Renal pelvis (tissue), 1 donor: ENCODE measurements at regions not wholly inside any gene's neighbourhood (a gene's known extent, or its start where the extent isn't known, plus 50 kb on each side); places are given as distances from the start of the nearest gene placed in this dataset.

ENCODE experiments used
- DNase-seq: peaks from one replicate; pipeline ENCODE4 v3.0.0-alpha.2; 2013

GRCh38 chr14:42624980-42625761 lies 1018.5 kb downstream of the LRFN5 start:
- DNase-seq, result no peak

GRCh38 chr14:42617005-42617404 lies 1010.3 kb downstream of the LRFN5 start:
- DNase-seq, result no peak

- DNase-seq, result no peak
These were observed 1000.2 kb downstream of the LRFN5 start for GRCh38 chr14:42606839-42607238.

- DNase-seq, result no peak
These were observed 995.7 kb downstream of the LRFN5 start for GRCh38 chr14:42602336-42602845.

- no peak for DNase-seq
These were observed 965.4 kb downstream of the LRFN5 start for GRCh38 chr14:42572032-42572431.

- DNase-seq, result no peak
These were observed 962.6 kb downstream of the LRFN5 start for GRCh38 chr14:42569227-42569626.

GRCh38 chr14:42565556-42565955 lies 958.9 kb downstream of the LRFN5 start:
- DNase-seq, result no peak

- no peak for DNase-seq
These were observed 956.6 kb downstream of the LRFN5 start for GRCh38 chr14:42563313-42563712.

GRCh38 chr14:42556551-42556950 lies 949.9 kb downstream of the LRFN5 start:
- no peak for DNase-seq

GRCh38 chr14:42555365-42555764 lies 948.7 kb downstream of the LRFN5 start:
- DNase-seq, result no peak

- no peak for DNase-seq
These were observed 947.4 kb downstream of the LRFN5 start for GRCh38 chr14:42554091-42554490.

GRCh38 chr14:42550310-42550709 lies 943.6 kb downstream of the LRFN5 start:
- no peak for DNase-seq

GRCh38 chr14:42548349-42548748 lies 941.7 kb downstream of the LRFN5 start:
- DNase-seq, result no peak

- no peak for DNase-seq
These were observed 939.0 kb downstream of the LRFN5 start for GRCh38 chr14:42545636-42546035.

- DNase-seq, result no peak
These were observed 934.9 kb downstream of the LRFN5 start for GRCh38 chr14:42541535-42542001.

- DNase-seq, result no peak
These were observed 928.7 kb downstream of the LRFN5 start for GRCh38 chr14:42535397-42535796.

GRCh38 chr14:42533476-42533875 lies 926.8 kb downstream of the LRFN5 start:
- no peak for DNase-seq

- no peak for DNase-seq
These were observed 925.5 kb downstream of the LRFN5 start for GRCh38 chr14:42532194-42532593.

GRCh38 chr14:42527141-42527540 lies 920.5 kb downstream of the LRFN5 start:
- no peak for DNase-seq

- no peak for DNase-seq
These were observed 917.0 kb downstream of the LRFN5 start for GRCh38 chr14:42523666-42524065.

GRCh38 chr14:42517806-42518500 lies 911.3 kb downstream of the LRFN5 start:
- DNase-seq, result no peak

- DNase-seq, result no peak
These were observed 907.2 kb downstream of the LRFN5 start for GRCh38 chr14:42513837-42514236.

GRCh38 chr14:42510071-42510470 lies 903.4 kb downstream of the LRFN5 start:
- no peak for DNase-seq
